ENCODE measurements at regions not wholly inside any gene's neighbourhood (a gene's known extent, or its start where the extent isn't known, plus 50 kb on each side); places are given as distances from the start of the nearest gene placed in this dataset.

- Histone ChIP-seq H3K36me3 (ENCODE audit: insufficient read depth, low read length, poor library complexity, severe bottlenecking) (no peaks in the 10 kb centered on the region), H3K4me1 (ENCODE audit: insufficient read depth, low read length, poor library complexity, severe bottlenecking) (peaks cover 66% of the 10 kb centered on the region), H3K9me3 (ENCODE audit: low read depth, low read length, poor library complexity, severe bottlenecking) (no peaks in the 10 kb centered on the region), H3K27me3 (replicated peaks; ENCODE audit: insufficient read depth, low read depth, low read length, poor library complexity) (no peaks in the 10 kb centered on the region), H3K4me3 (ENCODE audit: low read depth, low read length, poor library complexity, severe bottlenecking) (no peak overlapping the region), H3K27ac (ENCODE audit: low read depth, low read length, poor library complexity, severe bottlenecking) (peak overlapping the region; percentile 21)
- ChIA-PET POLR2A (ENCODE audit: low non-redundant PET) (no interaction called here), CTCF (no interaction called here)
- no TSS peak for BruUV-seq (replicated peaks)
- intact Hi-C loops (cut with micrococcal nuclease; ENCODE audit: unreplicated experiment) = loop anchor here (5.0 to 10.0 kb wide), 3 partner anchors 120 to 275 kb away; no protein-coding TSS in a partner anchor
- no peak for DNase-seq (ENCODE audit: low spot score)
- no peak for TF ChIP-seq CTCF (conservative IDR thresholded peaks at IDR 0.05; ENCODE audit: low read depth, low read length)
- TF ChIP-seq EZH2 (IDR thresholded peaks at IDR 0.05; ENCODE audit: borderline replicate concordance, low read depth, low read length, poor library complexity, severe bottlenecking) = no peak
These were observed 101.0 kb upstream of the IGSF10 start for GRCh38 chr3:151561878-151562277.

GRCh38 chr3:151560738-151561137, 99.9 kb upstream of the IGSF10 start:
- no peak for TF ChIP-seq CTCF (conservative IDR thresholded peaks at IDR 0.05; ENCODE audit: low read depth, low read length)
- no peak for TF ChIP-seq EZH2 (IDR thresholded peaks at IDR 0.05; ENCODE audit: borderline replicate concordance, low read depth, low read length, poor library complexity, severe bottlenecking)
- no peaks in the 10 kb centered on the region for H3K27me3 ChIP-seq (replicated peaks; ENCODE audit: insufficient read depth, low read depth, low read length, poor library complexity)
- H3K4me3 ChIP-seq (ENCODE audit: low read depth, low read length, poor library complexity, severe bottlenecking) = no peak overlapping the region
- ChIA-PET POLR2A (ENCODE audit: low non-redundant PET) (interaction anchor here (0.9 kb wide), 1 partner anchor 10 kb away, joined by 7 read pairs; no protein-coding TSS in a partner anchor), CTCF (no interaction called here)
- no TSS peak for BruUV-seq (replicated peaks)
- no peak for DNase-seq (ENCODE audit: low spot score)
- no peaks in the 10 kb centered on the region for H3K36me3 ChIP-seq (ENCODE audit: insufficient read depth, low read length, poor library complexity, severe bottlenecking)
- peaks cover 65% of the 10 kb centered on the region for H3K4me1 ChIP-seq (ENCODE audit: insufficient read depth, low read length, poor library complexity, severe bottlenecking)
- H3K9me3 ChIP-seq (ENCODE audit: low read depth, low read length, poor library complexity, severe bottlenecking) = no peaks in the 10 kb centered on the region
- peak overlapping the region; percentile 21 for H3K27ac ChIP-seq (ENCODE audit: low read depth, low read length, poor library complexity, severe bottlenecking)
- intact Hi-C loops (cut with micrococcal nuclease; ENCODE audit: unreplicated experiment) = loop anchor here (5.0 to 10.0 kb wide), 3 partner anchors 118 to 277 kb away; no protein-coding TSS in a partner anchor

GRCh38 chr3:151559736-151560135, 98.9 kb upstream of the IGSF10 start:
- DNase-seq (ENCODE audit: low spot score) = no peak
- Histone ChIP-seq H3K4me1 (ENCODE audit: insufficient read depth, low read length, poor library complexity, severe bottlenecking) (peaks cover 63% of the 10 kb centered on the region), H3K36me3 (ENCODE audit: insufficient read depth, low read length, poor library complexity, severe bottlenecking) (no peaks in the 10 kb centered on the region), H3K9me3 (ENCODE audit: low read depth, low read length, poor library complexity, severe bottlenecking) (no peaks in the 10 kb centered on the region), H3K4me3 (ENCODE audit: low read depth, low read length, poor library complexity, severe bottlenecking) (no peak overlapping the region), H3K27ac (ENCODE audit: low read depth, low read length, poor library complexity, severe bottlenecking) (no peak overlapping the region), H3K27me3 (replicated peaks; ENCODE audit: insufficient read depth, low read depth, low read length, poor library complexity) (no peaks in the 10 kb centered on the region)
- ChIA-PET CTCF (no interaction called here), POLR2A (ENCODE audit: low non-redundant PET) (interaction anchor here (0.9 kb wide), 1 partner anchor 9 kb away, joined by 7 read pairs; no protein-coding TSS in a partner anchor)
- BruUV-seq (replicated peaks) = no TSS peak
- intact Hi-C loops (cut with micrococcal nuclease; ENCODE audit: unreplicated experiment) = loop anchor here (5.0 to 10.0 kb wide), 3 partner anchors 117 to 278 kb away; no protein-coding TSS in a partner anchor
- TF ChIP-seq EZH2 (IDR thresholded peaks at IDR 0.05; ENCODE audit: borderline replicate concordance, low read depth, low read length, poor library complexity, severe bottlenecking) (no peak), CTCF (conservative IDR thresholded peaks at IDR 0.05; ENCODE audit: low read depth, low read length) (no peak)
